AG08395 (cell line): ENCODE measurements at regions not wholly inside any gene's neighbourhood (a gene's known extent, or its start where the extent isn't known, plus 50 kb on each side); places are given as distances from the start of the nearest gene placed in this dataset.
"Not testable (repeated sequence)": the region's sequence is repeated elsewhere in the genome, so short reads cannot be mapped to it uniquely, and the experiment has no call there.

Source experiments
- DNase-seq: peaks from one replicate; pipeline ENCODE4 v3.0.0; 2012; ENCODE audit warnings: mixed read lengths, low spot score

DNA sequence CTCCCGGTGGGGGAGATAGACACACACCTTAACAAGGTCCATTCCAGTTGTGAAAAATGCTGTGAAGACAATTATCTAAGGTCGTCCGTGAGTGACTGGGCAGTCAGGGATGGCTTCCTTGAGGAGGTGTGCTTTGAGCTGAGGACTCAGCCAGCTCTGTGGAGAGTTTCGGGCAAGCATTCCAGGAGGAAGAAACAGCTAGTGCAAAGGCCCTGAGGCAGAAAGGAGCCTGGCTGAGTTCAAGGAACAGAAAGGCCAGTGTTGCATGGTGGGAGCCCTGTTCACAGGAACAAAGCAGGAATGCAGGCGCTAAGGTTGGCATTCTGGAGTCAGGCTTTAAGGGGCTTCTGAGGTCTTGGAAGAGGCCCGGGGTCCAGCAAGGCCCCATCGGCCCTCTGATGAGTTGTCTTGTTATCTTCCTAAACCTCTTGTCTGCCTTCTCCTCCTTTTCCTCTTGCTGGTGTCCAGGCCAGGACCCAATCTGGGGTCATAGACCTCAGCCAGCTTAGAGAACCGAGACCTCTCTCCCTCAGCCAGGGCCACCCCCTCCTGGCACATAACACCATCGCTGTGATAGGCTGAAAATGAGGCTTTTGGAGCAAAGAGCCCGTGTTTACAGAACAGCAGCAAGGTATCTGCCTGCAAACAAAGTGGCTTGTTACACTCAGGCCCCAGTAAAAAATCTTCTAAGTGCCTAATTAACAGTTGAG, 270.2 kb upstream of the MVB12B start:
- DNase-seq: no peak

DNA sequence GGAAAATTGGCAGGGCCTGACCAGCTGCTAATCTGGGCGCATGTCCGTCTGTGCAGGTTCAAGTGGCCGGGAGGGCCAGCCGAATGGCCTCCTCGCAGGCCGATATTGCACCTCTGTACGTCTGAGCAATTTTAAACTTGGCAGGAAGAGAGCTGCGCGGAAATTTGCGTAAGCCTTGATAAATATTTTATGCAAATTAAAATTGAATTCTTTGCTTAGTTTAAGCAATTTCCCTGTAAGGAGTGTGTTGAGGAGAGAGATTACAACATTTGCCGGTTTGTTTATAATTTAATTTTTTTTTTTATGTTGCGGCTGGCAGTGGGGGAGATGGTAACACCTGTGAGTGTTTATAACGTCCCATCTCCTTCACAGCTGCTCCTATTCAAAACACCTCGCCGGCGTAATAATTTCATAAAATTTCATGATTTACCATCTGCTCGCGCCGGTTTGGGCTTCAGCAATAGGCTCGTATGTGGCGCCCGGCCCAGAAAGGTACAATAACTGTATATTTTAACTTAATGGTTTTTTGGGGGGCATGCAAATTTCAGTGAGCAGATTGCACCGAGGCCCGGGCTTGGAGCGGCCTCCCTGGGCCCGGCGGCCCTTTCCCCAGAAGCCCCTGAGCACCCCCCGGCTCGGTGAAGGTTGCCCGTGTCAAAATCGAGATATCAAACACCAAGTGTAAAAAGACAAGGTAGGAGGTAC, 269.4 kb upstream of the MVB12B start:
- DNase-seq: no peak

DNA sequence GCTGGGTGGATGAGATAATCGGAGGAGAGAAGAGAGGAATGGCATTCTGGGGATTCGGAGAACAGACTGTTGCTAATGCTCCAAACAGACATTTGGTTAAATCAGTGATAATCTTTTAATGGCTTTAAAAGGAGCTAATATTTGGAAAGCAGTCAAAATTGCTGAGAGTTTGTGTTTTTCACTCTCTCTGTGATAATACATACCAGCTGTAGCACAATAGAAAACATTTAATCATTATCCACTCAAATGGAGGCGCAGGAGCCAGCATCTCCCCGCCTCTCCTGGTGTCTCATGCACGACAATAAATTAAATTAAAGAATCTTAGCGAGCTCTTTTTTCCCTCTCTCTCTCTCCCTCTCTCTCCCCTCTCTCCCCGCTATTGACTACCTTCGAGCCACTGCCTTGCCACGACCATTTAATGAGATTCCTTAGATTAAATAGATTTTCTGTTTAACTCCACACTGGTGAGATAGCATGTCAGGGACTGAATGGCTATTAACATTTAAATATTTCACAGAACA, 268.6 kb upstream of the MVB12B start:
- no peak for DNase-seq

DNA sequence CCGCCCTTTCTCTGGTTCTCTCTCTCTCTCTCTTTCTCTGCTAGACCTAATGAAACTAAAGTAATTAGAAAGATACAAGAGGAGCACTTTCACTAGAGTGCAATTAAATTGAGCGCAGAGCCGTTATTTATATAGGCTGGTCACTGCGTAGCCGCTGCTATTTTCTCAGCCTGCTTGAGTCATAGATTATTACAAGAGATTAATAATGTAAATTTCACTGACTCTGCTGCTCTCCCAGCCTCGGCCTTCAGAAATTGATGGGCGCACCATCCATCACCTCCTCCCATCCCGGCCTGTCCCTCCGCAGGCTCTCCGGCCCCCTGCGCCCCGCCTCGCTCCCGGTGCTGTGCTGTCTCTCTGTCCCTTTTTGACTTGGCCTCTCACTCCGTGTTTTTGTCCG, 268.0 kb upstream of the MVB12B start:
- DNase-seq: no peak

DNA sequence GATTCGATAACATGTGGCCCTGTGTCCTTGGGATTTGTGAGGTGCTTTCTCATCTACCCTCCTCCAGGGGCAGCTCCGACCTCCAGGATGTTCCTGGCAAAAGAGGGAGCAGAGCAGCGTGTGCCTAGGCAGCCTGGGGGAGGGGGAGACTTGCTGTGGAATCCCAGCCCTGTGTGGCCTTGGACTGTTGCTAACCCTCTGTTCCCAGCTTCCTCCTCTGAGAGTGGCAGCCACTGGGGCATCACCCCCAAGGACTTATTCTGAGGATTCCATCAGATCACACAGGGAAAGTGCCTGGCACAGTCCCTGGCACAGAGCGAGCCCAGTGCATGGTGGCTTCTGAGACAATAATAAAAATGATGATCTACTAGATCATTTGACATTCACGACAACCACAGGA, 265.1 kb upstream of the MVB12B start:
- DNase-seq: no peak

DNA sequence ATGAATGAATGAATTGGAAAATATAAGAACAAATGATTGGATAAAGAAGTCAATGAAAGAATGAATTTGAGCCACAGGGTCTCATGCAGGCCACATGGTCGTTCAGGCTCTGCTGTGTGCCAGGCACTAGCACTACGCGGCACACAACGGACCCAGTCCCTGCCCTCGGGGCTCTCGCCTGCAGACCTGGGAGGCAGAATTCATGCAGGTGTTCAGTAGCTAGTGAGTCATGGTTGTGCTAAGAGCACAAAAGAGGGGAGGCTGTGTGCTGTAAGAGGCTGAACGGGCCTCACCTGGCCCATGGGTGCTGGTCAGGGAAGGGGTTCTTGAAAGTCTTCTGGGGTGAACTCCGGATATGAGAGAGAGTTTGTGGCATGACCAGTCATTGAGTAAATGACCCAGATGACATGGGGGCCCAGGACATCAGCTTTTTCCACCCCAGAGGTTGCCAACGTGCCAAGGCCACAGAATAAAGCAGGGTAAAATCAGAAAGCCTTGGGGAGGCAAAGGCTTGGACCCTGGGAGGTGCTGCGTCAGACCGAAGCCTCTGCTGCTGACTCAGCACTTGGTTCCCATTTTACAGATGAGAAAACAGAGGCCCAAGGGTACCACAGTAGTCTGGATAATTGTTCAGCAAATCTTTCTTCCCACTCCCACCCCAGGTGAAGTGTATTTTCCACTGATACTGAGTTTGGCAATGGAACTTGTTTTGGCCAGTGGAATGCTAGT, 264.3 kb upstream of the MVB12B start:
- DNase-seq: no peak

DNA sequence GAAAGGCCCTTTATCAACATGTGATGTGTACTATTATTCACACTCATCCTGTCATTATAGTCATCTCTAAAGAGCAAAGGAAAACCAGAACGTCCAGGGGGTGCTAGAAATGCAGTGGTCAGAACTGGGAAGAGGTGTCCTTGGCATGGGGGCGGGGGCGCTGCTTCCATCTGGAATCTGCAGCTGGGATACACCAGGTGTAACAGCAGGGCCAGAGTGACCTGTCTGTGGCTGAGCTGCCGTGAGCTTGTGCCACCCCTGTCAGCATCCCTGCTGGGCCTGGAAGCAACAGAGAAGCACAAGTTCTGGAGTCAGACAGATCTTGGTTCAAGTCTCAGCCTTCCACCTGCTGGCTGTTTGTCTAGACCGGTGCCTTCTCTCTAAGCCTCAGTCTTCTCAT, 263.3 kb upstream of the MVB12B start:
- DNase-seq: no peak

DNA sequence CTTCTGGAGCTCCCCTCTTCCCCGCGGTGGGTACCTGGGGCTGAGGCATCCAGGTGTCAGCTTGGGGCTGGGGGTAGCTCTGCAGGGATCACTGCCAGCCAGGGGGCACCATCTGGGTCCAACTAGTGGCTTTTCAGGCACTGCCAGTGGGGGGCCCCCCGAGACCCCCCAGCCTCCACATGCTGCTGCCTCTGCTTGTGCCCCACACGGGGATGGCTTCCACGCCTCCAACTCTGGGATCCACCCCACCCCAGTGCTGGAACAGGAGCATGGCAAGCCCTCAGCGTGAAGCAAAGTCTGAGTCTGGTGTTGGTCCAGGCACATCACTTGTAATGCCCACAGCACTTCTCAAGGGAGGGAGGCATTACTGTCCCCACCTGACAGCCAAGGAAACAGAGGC, 260.5 kb upstream of the MVB12B start:
- no peak for DNase-seq

DNA sequence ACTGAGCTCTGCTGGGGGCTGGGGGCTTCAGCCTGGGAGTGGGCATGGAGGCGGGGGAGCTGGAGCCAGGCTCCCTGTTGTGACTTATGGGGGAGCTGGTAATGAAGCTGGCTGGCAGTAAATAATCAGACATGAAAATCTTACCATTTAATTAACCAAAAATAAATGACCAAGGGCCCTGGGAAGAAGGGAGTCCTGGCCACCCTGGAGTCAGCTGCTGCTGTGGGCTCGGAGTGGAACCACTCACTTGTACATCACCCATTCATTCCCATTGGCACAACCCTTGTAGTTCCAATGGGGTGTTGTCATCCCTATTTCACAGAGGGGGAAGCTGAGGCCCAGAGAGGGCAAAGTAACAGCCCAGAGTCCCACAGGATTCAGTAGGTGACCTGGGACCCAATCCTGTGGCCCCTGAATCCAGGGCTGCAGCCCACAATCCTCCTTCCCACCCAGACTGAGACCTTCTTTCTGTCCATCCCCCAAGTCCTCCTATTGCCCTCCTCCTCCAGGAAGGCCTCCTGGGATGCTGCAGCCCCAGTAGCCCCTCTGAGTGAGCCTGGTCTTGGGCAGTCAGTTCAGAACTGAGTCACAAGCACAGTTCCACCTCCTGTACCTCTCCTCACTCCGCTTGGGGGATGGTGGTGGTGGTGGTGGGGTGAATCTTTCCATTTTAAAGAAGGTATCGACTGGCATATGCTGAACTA, 259.4 kb upstream of the MVB12B start:
- no peak for DNase-seq

DNA sequence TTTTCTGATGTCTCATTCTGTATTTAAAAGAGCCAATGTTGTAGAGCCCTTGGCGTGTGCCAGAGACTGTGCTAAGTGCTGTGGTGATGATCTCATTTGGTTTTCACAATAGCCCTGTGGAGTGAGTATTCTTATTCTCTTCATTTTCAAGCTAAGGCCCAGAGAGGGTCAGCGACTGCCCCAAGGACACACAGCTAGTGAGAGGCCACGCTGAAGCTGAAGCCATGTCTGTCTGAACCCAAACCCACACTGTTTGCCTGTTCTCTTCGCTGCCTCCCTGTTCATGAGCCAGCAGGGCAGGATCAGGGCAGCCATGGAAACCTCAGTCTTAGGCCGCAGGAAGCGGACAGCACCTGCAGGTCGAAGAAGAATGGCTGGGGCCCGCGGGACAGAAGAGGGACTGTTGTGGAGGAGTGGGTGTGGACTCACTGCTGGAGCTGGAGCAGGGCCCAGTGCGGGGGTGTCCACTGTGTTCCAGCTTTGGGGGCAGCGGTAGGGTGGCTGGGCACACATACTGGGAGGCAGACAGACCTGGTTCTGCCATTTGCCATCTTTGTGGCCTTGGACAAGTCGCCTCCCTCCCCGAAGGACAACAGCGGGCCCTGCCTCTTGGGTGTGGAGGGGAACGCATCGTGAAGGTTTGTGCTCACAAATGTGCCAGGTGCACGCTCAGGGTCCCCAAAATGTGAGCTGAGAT, 257.9 kb upstream of the MVB12B start:
- no peak for DNase-seq

DNA sequence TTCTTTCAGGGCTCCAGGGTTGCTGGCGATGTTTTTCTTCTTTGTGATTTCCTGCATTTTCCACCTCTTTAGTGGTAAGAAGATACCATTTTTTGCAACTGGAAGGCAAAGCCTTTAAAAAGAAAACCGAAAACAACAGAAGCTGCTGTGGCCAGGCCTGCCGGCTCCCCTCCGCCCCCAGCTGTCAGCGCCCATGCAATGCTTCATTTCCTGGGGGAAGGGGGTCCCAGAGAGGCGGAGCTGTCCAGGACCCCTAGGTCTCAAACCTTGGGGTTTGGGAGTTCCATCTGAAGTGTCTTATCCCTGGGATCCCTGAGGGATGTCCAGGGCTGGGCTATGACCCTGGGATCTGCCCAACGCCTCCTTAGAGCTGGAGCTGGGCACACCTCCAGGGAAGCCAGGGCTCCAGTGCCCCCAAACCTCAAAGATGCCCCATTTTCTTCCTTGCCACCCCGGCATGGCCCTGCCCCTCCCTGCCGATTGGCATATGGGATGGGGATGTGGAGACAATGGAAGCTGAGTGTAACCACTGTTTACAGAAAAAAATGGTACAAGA, 257.2 kb upstream of the MVB12B start:
- no peak for DNase-seq

DNA sequence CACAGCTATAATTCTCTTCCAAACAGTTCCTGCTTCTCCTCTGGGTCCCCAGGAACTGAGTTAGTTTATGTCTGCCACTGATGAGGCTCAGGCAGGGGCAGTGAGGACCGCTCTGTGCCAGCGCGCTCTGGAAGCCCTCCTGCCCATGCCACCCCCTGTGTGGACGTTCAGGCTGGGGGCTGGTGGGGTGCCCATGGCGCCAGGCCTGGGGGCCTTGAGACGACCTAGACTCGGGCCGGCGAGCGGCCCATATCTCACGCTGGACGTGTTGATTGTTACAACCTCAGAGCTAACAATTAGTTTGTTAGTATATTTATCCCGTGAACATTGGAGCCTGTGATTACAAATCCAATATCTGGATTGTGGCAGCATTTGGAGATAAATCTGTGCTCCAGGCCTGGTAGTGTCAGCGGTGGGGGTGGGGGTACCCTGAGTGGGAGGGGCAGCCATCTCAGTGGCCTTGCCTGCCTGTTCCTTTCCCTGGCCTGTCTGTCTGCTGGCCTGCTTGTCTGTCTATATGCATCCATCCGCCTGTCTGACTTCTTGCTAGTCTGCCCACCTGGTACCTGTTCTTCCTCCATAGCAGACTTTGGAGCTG, 256.5 kb upstream of the MVB12B start:
- no peak for DNase-seq

DNA sequence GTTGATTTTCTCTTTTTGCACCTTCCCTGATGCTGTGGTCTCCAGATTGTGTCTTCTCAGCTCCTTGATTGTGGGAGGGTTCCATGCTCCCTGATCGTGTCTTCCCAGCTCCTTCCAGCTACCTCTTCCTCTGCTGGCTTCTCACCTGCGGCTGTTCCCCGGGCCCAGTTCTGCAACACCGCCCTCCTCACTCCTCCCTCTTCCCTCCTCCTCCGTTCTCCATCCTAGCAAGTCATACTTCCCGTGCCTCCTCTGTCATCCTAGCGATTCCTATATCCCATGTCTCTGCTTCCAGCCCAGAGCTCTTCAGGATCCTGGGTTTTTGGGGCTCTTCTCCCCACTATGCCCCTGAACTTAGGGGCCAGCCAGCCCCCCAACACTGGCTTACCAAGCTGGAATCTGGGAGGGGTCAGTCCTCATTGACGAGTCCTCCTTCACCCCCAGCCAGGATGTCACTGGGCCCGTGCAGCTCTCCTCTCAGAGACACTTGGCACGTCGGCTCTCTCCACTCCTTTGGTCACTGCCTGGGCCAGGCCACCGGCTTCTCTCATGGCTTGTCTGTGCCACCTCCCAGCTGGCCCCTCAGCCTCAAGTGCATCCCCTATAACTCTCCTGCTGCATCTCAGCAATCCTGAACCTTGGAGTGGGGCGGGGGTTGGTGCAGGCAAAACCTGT, 255.4 kb upstream of the MVB12B start:
- DNase-seq: no peak

DNA sequence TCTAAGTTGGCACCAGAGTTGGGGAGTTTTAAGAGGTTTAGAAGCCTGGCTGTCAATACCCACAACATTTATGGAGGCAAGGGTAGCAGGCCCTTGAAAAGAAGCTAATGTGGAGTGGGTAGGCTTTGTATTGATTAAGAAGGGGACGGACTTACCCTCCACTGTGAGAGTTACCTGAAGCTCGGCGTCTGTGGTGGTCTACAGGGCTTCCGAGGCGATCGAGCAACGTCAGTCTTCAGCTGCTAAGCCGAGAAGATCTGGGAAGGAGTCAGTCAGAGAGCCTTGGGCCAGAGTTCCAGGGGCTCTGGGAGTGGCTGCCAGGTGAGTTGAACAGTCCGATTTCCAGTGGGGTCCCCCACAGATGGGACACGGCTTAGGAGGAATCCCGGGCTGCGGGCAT, 249.0 kb upstream of the MVB12B start:
- DNase-seq: not testable (repeated sequence)

DNA sequence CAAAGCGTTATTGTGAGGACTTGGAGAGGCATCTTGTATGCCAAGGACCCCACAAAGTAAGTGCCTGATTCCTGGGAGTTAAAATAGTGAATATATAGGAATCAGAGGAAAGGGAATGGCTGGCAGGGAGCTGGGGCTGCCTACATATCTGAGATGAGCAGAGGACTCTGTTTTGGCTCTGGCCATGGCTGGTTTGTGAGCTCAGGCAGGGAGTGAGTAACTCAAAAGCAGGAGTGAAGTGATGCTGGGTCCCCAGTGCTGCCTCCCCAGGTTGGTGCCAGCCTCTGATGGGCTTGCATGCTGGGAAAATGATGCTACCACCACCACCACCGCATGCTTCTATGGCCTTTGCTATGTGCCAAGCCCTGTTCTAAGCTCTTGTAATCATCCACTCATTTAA, 246.0 kb upstream of the MVB12B start:
- DNase-seq: no peak

DNA sequence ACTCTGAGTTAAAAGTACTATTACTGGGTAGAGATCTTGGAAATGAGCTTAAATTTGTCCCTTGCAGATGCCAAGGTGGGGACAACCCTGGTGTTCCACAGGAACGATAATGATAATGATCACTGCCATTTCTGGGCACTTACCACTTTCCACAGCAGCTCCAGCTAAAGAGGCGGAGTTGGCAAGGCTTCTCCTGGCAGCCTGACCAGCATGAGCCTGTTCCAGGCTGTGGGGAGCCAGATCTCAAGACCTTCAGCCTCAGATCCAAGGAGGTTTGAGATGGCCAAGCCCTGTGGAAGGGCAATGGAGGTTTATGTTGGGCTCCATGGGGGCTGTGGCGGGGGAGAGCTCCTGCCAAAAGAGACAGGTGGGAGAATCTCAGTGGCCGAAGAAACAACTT, 244.9 kb upstream of the MVB12B start:
- no peak for DNase-seq

DNA sequence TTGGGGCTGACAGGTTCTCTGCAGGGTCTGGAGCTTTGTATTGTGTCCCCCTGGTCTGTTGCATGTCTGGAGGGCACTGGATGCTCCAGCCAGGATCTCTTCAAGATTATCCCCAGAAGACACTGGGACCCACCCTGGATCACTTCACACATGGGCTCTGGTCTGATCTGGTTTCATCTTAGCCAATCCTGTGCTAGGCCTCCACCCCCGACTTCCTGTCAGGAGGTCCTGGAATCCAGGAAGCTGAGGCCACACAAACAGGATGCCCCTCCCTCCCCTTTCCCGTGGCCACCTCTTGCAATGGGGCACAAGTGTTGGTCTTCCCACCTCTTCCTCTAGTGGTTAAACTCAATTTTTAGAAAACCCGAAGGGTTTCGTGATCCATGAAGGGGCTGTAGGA, 242.6 kb upstream of the MVB12B start:
- no peak for DNase-seq

DNA sequence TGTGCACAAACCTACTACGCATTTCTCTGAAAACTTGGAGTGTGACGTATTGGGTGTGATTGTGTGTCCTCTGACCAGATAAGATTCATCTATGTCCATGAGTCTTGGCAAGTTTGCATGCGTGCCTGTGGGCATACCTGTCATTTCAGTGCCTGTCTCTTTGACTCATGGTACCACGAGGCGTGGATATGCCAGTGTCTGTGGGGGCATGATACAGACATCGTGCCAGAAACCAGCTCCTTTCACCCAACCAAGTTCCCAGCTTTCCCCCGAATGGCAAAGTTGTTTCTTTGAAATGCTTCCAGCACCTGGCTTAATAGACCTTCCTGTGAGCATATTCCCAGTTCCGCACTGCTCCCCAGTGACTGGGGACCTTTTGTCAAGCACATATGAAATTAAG, 241.9 kb upstream of the MVB12B start:
- DNase-seq: no peak

DNA sequence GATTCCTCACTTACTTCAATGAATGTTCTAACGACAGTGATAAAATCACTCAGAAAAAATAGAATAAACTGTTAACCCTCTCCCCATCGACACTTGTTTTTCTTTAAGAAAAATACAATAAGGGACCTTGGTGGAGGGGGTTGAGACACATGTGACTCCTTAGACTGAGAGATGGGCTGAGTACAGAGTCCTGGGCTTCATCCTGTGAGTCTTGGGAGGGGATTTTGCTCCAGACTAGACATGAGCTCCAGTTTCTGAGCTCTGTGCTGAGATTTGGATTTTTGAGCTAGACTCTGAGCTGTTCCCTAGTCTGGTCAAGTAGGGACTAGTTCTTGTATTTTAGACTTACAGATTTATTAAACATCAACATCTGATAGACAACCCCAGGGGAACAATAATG, 241.5 kb upstream of the MVB12B start:
- DNase-seq: no peak

DNA sequence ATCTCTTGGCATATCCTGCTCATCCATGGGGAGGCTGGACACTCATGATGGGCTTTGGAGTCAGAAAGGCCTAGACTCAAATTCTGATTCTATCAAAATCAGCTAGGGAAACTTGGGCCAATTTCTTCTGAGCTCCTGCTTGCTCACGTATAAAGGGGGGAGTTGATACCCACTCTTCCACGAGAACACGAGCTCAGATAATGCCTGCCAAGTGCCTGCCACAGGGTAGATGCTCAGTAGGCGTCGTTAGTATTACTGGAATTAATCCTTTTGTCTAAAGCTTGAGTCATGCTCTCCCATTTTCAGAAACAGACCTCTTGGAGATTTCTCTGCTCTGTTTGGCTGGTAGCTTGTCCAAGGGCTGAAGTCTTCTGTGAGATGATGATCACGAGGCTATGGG, 238.3 kb upstream of the MVB12B start:
- DNase-seq: no peak

DNA sequence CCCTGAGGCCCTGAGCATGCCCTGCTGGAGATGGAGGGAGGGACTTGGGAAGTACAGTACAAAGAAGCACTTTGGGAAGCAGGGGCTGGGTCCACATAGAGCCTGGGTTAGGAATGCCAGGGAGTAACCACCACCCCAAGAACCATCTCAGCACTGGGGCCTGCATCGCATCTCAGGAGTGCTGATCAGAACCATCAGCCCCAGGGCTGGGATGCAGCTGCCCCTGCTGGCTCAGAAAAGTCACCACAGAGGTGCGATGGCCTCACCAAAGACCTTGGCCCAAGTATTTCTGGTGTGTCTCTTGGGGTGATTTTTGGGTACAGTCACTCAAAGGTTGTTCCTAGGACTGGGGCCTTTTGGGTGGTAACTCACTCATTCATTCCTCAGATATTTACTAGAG, 236.8 kb upstream of the MVB12B start:
- no peak for DNase-seq
